ENCODE measurements at regions not wholly inside any gene's neighbourhood (a gene's known extent, or its start where the extent isn't known, plus 50 kb on each side); places are given as distances from the start of the nearest gene placed in this dataset.
A peak's percentile ranks its signal among the peaks of the same experiment; 100 is the strongest.

- Mint-ChIP-seq H3K36me3 (no peaks in the 10 kb centered on the region), H3K9me3 (peaks cover 0 to 3% (median 0%) of the 10 kb centered on the region in 7 donors), H3K4me3 (no peak overlapping the region), H3K27ac (no peak overlapping the region), H3K4me1 (peaks cover 0 to 4% (median 0%) of the 10 kb centered on the region in 4 donors), H3K27me3 (peaks cover 4% of the 10 kb centered on the region)
- no peaks in the 10 kb centered on the region for H3K9me3 ChIP-seq (ENCODE audit: control insufficient read depth in 2 of 2, low read length in 2 of 2)
- no peak overlapping the region for H3K4me3 ChIP-seq (ENCODE audit: low read depth, low read length)
- H3K27me3 ChIP-seq (ENCODE audit: control insufficient read depth, insufficient read depth, low read length) = no peaks in the 10 kb centered on the region
- no peak for ATAC-seq (ENCODE audit: low read depth in 2 of 2)
- H3K36me3 ChIP-seq (ENCODE audit: control insufficient read depth, insufficient read depth, low read length) = no peaks in the 10 kb centered on the region
- DNase-seq = no peak
- H3K27ac ChIP-seq (ENCODE audit: insufficient read depth, low read length, poor library complexity, severe bottlenecking) = no peak overlapping the region
- H3K4me1 ChIP-seq (ENCODE audit: control insufficient read depth, insufficient read depth, low read length, poor library complexity, severe bottlenecking) = no peaks in the 10 kb centered on the region
These were observed 226.5 kb upstream of the GSE1 start for GRCh38 chr16:85386467-85387170.

DNA sequence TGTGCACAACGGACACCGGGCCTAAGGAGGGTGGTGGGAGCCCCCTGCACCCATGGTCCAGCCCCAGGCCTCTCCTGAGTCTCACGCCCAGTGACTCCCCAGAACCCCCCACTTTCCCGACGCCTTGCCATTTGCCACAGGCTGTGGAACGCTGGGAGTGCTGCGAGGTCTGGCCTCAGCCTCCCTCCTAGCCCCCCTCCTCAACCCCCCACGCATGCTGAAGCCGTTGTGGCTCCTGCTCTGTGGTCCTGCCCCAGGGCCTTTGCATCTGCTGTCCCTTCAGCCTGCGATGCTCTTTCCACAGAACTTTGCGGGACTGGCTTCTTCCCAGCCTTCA lies 226.0 kb upstream of the GSE1 start:
- no peaks in the 10 kb centered on the region for H3K36me3 ChIP-seq (ENCODE audit: control insufficient read depth, insufficient read depth, low read length)
- no peaks in the 10 kb centered on the region for H3K4me1 ChIP-seq (ENCODE audit: control insufficient read depth, insufficient read depth, low read length, poor library complexity, severe bottlenecking)
- no peaks in the 10 kb centered on the region for H3K27me3 ChIP-seq (ENCODE audit: control insufficient read depth, insufficient read depth, low read length)
- no peak for DNase-seq
- no peak overlapping the region for H3K4me3 ChIP-seq (ENCODE audit: low read depth, low read length)
- H3K9me3 Mint-ChIP-seq = peaks cover 0 to 3% (median 0%) of the 10 kb centered on the region in 7 donors
- ATAC-seq (ENCODE audit: low read depth in 2 of 2) = no peak
- no peaks in the 10 kb centered on the region for H3K36me3 Mint-ChIP-seq
- peaks cover 4% of the 10 kb centered on the region for H3K27me3 Mint-ChIP-seq
- H3K27ac ChIP-seq (ENCODE audit: insufficient read depth, low read length, poor library complexity, severe bottlenecking) = no peak overlapping the region
- no peaks in the 10 kb centered on the region for H3K9me3 ChIP-seq (ENCODE audit: control insufficient read depth in 2 of 2, low read length in 2 of 2)
- no peak overlapping the region for H3K4me3 Mint-ChIP-seq
- H3K4me1 Mint-ChIP-seq = peaks cover 0 to 4% (median 0%) of the 10 kb centered on the region in 4 donors
- H3K27ac Mint-ChIP-seq = no peak overlapping the region

GRCh38 chr16:85387731-85388295 lies 225.3 kb upstream of the GSE1 start:
- no peak for DNase-seq
- no peaks in the 10 kb centered on the region for H3K36me3 ChIP-seq (ENCODE audit: control insufficient read depth, insufficient read depth, low read length)
- peaks cover 0 to 3% (median 0%) of the 10 kb centered on the region in 7 donors for H3K9me3 Mint-ChIP-seq
- peaks cover 4% of the 10 kb centered on the region for H3K27me3 Mint-ChIP-seq
- H3K4me3 ChIP-seq (ENCODE audit: low read depth, low read length) = no peak overlapping the region
- peaks cover 0 to 4% (median 0%) of the 10 kb centered on the region in 4 donors for H3K4me1 Mint-ChIP-seq
- no peaks in the 10 kb centered on the region for H3K4me1 ChIP-seq (ENCODE audit: control insufficient read depth, insufficient read depth, low read length, poor library complexity, severe bottlenecking)
- no peaks in the 10 kb centered on the region for H3K9me3 ChIP-seq (ENCODE audit: control insufficient read depth in 2 of 2, low read length in 2 of 2)
- ATAC-seq (ENCODE audit: low read depth in 2 of 2) = no peak
- H3K36me3 Mint-ChIP-seq = no peaks in the 10 kb centered on the region
- H3K4me3 Mint-ChIP-seq = no peak overlapping the region
- no peaks in the 10 kb centered on the region for H3K27me3 ChIP-seq (ENCODE audit: control insufficient read depth, insufficient read depth, low read length)
- H3K27ac Mint-ChIP-seq = peak overlapping the region in 1 of 3 donors; percentile 66
- H3K27ac ChIP-seq (ENCODE audit: insufficient read depth, low read length, poor library complexity, severe bottlenecking) = no peak overlapping the region

DNA sequence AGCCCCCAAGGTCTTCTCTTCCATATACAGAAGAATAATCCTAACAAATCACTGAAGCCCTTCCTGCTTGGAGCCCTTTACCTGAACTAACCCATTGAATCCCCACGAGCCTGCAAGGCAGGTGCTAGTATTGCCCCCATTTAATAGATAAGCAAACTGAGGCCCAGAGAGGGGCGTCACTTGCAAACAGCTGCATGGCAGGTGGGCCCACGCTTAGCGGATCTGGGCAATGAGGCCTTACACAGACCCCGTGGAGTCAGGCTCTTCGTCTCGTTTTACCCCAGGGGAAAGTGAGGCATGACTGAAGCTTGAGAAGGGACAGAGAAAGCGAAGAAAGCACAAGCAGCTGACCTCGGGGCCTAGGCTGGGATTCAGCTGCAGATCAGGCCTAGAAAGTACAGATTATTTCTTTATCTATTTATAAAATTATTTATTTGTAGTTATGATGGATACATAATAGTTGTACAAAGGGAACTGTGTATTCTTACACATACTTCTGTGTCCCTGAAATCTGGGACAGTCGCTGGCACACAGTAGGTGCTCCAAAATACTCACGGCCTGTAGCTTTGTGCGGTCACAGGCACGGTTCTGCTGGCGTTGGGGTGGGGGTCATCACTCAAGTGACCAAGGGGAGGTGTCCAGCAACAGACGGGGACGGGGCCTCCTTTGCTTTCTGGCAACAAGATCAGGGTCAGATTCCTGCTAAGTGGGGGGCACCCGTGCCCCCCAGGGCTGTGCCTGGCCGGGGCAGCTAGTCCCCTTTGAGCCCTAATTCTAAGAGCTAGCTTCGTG lies 223.2 kb upstream of the GSE1 start:
- H3K27me3 Mint-ChIP-seq = peaks cover 4% of the 10 kb centered on the region
- no peaks in the 10 kb centered on the region for H3K4me1 Mint-ChIP-seq
- Histone ChIP-seq H3K27ac (ENCODE audit: insufficient read depth, low read length, poor library complexity, severe bottlenecking) (no peak overlapping the region), H3K36me3 (ENCODE audit: control insufficient read depth, insufficient read depth, low read length) (no peaks in the 10 kb centered on the region), H3K27me3 (ENCODE audit: control insufficient read depth, insufficient read depth, low read length) (no peaks in the 10 kb centered on the region), H3K4me1 (ENCODE audit: control insufficient read depth, insufficient read depth, low read length, poor library complexity, severe bottlenecking) (no peaks in the 10 kb centered on the region), H3K4me3 (ENCODE audit: low read depth, low read length) (no peak overlapping the region), H3K9me3 (ENCODE audit: control insufficient read depth in 2 of 2, low read length in 2 of 2) (no peaks in the 10 kb centered on the region)
- no peaks in the 10 kb centered on the region for H3K36me3 Mint-ChIP-seq
- no peak overlapping the region for H3K4me3 Mint-ChIP-seq
- peaks cover 0 to 2% (median 0%) of the 10 kb centered on the region in 7 donors for H3K9me3 Mint-ChIP-seq
- H3K27ac Mint-ChIP-seq = no peak overlapping the region
- DNase-seq = no peak
- no peak for ATAC-seq (ENCODE audit: low read depth in 2 of 2)

DNA sequence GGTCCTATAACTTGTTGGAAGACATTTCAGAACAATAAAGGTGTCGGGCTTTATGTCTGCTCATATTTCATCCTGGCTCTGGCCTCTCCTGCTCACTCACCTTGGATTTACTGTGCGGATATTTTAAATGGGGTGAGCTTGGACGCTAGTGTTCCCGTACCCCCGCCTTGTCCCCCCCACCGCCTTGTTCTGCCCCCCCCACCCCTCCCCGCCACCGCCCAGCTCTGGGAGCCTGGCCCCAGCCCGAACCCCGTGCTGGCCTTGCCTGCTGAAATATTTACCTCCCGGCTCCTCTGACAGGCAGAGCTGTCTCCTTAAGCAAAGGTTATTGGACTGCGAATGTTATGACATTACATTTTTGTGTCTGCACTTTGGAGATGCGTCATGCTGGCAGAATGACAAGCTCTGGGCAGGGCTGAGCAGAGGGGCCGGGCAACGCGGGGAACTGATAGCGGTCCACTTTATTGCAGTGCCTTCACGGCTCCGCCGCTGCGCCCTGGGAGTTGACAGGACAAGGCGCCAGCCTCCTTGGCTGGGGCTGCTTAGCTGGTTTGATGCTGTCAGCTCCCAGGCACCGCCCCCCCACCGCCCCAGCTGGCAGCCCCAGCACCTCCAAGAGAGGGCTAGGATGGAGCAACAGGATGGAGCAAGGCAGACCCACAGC lies 222.5 kb upstream of the GSE1 start:
- H3K4me3 ChIP-seq (ENCODE audit: low read depth, low read length) = no peak overlapping the region
- no peak for DNase-seq

DNA sequence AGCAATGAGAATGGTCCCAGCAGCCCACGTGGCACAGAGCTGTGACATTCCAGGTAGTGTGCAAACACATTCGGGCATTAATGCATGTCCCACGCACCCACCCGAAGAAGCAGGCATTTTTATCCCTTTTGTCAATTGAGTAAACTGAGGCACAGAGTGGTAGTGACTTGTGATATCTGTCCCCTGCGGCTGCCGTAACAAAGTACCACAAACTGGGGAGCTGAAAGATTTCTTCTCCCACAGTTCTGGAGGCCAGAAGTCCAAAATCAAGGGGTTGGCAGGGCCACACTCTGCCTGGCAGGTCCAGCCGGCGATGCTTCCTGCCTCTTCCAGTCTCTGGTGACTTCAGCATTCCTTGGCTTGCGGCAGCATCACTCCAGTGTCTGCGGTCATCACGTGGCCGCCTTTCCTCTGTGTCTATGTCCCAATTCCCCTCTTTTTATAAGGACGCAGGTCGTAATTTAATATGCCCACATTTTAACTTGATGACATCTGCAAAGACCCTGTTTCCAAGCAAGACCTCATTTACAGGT lies 221.9 kb upstream of the GSE1 start:
- DNase-seq = no peak
- peaks cover 4% of the 10 kb centered on the region for H3K27me3 Mint-ChIP-seq
- H3K36me3 Mint-ChIP-seq = no peaks in the 10 kb centered on the region

More for the DNA sequence above, 222.5 kb upstream of the GSE1 start:
- Histone ChIP-seq H3K27me3 (ENCODE audit: control insufficient read depth, insufficient read depth, low read length) (no peaks in the 10 kb centered on the region), H3K36me3 (ENCODE audit: control insufficient read depth, insufficient read depth, low read length) (no peaks in the 10 kb centered on the region), H3K27ac (ENCODE audit: insufficient read depth, low read length, poor library complexity, severe bottlenecking) (no peak overlapping the region), H3K4me1 (ENCODE audit: control insufficient read depth, insufficient read depth, low read length, poor library complexity, severe bottlenecking) (no peaks in the 10 kb centered on the region), H3K9me3 (ENCODE audit: control insufficient read depth in 2 of 2, low read length in 2 of 2) (no peaks in the 10 kb centered on the region)
- Mint-ChIP-seq H3K27me3 (peaks cover 4% of the 10 kb centered on the region), H3K9me3 (peaks cover 0 to 2% (median 0%) of the 10 kb centered on the region in 7 donors), H3K36me3 (no peaks in the 10 kb centered on the region), H3K4me1 (no peaks in the 10 kb centered on the region), H3K4me3 (no peak overlapping the region), H3K27ac (no peak overlapping the region)
- ATAC-seq (ENCODE audit: low read depth in 2 of 2) = no peak

DNA sequence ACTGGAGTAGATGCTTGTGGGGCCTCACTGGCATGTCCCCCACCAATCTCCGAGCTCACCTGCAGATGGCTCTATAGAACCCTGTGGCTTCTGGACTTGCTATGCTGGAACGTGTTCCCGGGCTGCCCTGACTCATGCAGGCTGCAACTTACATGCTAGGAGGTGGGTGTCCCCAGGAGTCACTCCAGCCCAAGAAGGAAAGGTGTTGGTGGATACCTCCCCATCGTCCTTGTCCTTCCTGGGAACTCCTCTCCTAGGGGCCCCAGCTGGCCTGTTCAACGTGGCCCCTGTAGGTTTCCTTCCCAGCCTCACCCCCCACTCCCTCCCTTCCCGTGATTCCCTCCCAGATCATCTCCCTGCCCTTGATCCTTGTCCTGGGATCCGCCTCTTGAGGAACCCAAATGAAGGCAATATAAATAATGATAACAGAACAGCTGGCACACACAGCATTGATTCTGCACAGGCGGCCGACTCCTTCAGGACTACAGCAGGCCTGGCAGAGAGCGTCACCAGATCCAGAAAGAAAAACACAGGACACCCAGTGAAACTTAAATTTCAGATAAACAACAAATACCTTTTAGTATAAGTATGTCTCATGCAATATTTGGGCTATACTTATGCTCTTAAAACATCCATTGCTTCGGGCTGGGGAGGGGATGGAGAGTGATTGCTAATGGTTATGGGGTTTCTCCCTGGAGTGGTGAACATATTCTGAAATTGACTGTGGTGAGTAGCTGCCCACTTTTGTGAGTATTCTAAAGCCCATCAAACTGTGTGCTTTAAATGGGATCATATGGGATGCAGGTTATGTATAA lies 221.1 kb upstream of the GSE1 start:
- ATAC-seq (ENCODE audit: low read depth in 2 of 2) = no peak
- Histone ChIP-seq H3K9me3 (ENCODE audit: control insufficient read depth in 2 of 2, low read length in 2 of 2) (no peaks in the 10 kb centered on the region), H3K36me3 (ENCODE audit: control insufficient read depth, insufficient read depth, low read length) (no peaks in the 10 kb centered on the region), H3K27me3 (ENCODE audit: control insufficient read depth, insufficient read depth, low read length) (no peaks in the 10 kb centered on the region), H3K27ac (ENCODE audit: insufficient read depth, low read length, poor library complexity, severe bottlenecking) (no peak overlapping the region), H3K4me3 (ENCODE audit: low read depth, low read length) (no peak overlapping the region), H3K4me1 (ENCODE audit: control insufficient read depth, insufficient read depth, low read length, poor library complexity, severe bottlenecking) (no peaks in the 10 kb centered on the region)
- Mint-ChIP-seq H3K9me3 (peaks cover 0 to 2% (median 0%) of the 10 kb centered on the region in 7 donors), H3K27ac (no peak overlapping the region), H3K36me3 (no peaks in the 10 kb centered on the region), H3K4me3 (no peak overlapping the region), H3K4me1 (no peaks in the 10 kb centered on the region), H3K27me3 (peaks cover 4% of the 10 kb centered on the region)
- no peak for DNase-seq

More for the DNA sequence above, 221.9 kb upstream of the GSE1 start:
- ATAC-seq (ENCODE audit: low read depth in 2 of 2) = no peak
- no peak overlapping the region for H3K27ac ChIP-seq (ENCODE audit: insufficient read depth, low read length, poor library complexity, severe bottlenecking)
- no peaks in the 10 kb centered on the region for H3K9me3 ChIP-seq (ENCODE audit: control insufficient read depth in 2 of 2, low read length in 2 of 2)
- Mint-ChIP-seq H3K4me3 (no peak overlapping the region), H3K9me3 (peaks cover 0 to 2% (median 0%) of the 10 kb centered on the region in 7 donors), H3K27ac (no peak overlapping the region), H3K4me1 (no peaks in the 10 kb centered on the region)
- H3K4me1 ChIP-seq (ENCODE audit: control insufficient read depth, insufficient read depth, low read length, poor library complexity, severe bottlenecking) = no peaks in the 10 kb centered on the region
- H3K4me3 ChIP-seq (ENCODE audit: low read depth, low read length) = no peak overlapping the region
- H3K36me3 ChIP-seq (ENCODE audit: control insufficient read depth, insufficient read depth, low read length) = no peaks in the 10 kb centered on the region
- H3K27me3 ChIP-seq (ENCODE audit: control insufficient read depth, insufficient read depth, low read length) = no peaks in the 10 kb centered on the region

Data from CD4-positive, CD25-positive, alpha-beta regulatory T cell (primary cell).